Vagina (tissue), 2 donors: ENCODE measurements at regions not wholly inside any gene's neighbourhood (a gene's known extent, or its start where the extent isn't known, plus 50 kb on each side); places are given as distances from the start of the nearest gene placed in this dataset.

Experiments
- DNase-seq, 2 donors: peaks; one replicate each; pipeline ENCODE4 v3.0.0-alpha.2; 2017; ENCODE audit errors: extremely low spot score in 2 of 2
- H3K27ac ChIP-seq: fragments of 200-600 bp; sonication (generic); one replicate; pipeline ENCODE4 v1.5.1; 2019
- H3K27me3 ChIP-seq: fragments of 200-600 bp; sonication (generic); one replicate; pipeline ENCODE4 v1.5.1; 2019
- H3K36me3 ChIP-seq, 2 donors: fragments of 200-600 bp; sonication (generic); one replicate each; pipeline ENCODE4 v1.5.1; 2017 to 2019
- H3K4me1 ChIP-seq: fragments of 200-600 bp; sonication (generic); one replicate; pipeline ENCODE4 v1.5.1; 2019
- H3K4me3 ChIP-seq, 2 donors: fragments of 200-600 bp; sonication (generic); 1 replicate in 1 of 2; 2 replicates in 1 of 2; pipeline ENCODE4 v1.5.1; 2016 to 2019
- H3K9me3 ChIP-seq: fragments of 200-600 bp; sonication (generic); one replicate; pipeline ENCODE4 v1.5.1; 2019
- POLR2A ChIP-seq, 2 donors: fragments of 450-650 bp; IDR thresholded peaks; one replicate each; pipeline ENCODE4 v1.6.1; 2017; ENCODE audit warnings: antibody characterized with exemption in 2 of 2, mild to moderate bottlenecking in 2 of 2, moderate library complexity in 2 of 2
- POLR2AphosphoS5 ChIP-seq, 2 donors: sonication (generic); formaldehyde crosslinking; IDR thresholded peaks; one replicate each; pipeline ENCODE4 v1.9.0; 2017; ENCODE audit warnings: antibody characterized with exemption in 2 of 2, mild to moderate bottlenecking in 2 of 2, low read depth in 1 of 2; ENCODE audit not compliant: insufficient read depth in 1 of 2
- intact Hi-C: fragments of 100-400 bp; cut with DNase I; formaldehyde crosslinking; loops from one replicate; pipeline ENCODE4 v1.15.1; 2023
- TF ChIP-seq, protein P1 (sequence below), 3 experiments: fragments of 450-650 bp in 2 of 3; fragments of 200-600 bp in 1 of 3; sonication (generic) in 1 of 3; IDR thresholded peaks; one replicate each; pipeline ENCODE4 v1.5.1; 2017 to 2019; ENCODE audit warnings: antibody characterized with exemption in 3 of 3, mild to moderate bottlenecking in 2 of 3, moderate library complexity in 2 of 3

DNA sequence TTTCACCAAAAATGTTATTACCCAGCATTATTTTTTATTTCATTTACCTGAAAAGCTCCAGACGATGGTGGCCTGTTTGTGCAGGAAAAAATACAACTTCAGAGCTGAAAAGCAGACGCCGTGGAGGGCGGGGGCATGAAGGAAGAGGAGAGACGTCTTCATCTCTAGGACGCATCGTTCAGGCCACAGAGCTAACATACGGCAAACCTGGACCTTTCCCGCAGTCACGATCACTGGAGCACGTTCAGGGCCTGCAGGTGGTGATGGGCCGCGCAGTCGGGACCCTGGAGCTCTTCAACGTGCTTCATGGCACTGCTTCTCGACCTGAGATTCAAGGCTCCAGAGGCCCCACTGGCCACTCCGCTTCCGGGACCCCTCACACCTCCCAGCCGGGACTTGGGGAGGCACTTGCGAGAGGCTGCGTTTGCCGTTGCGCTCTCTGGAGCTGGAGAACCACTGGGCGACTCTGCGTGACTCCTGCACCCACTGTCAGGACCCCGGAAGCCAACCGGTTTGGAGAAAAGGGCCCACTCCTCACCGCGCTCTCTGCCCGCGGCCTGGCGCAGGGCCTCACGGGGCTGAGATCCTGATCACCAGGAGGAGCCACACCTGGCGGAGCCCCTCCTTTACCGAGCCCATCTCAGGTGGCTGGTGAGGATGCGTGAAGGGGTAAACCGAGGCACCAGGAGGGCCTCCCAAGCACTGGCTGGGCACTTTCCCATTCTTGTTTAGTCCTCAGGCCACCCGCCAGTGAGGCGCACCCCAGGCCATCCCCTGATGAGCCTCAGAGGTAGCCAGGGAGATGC, 164.4 kb upstream of the AFDN start:
- peaks cover 7% of the 10 kb centered on the region for H3K4me1 ChIP-seq
- intact Hi-C loops = no loop called here
- no peaks in the 10 kb centered on the region for H3K36me3 ChIP-seq
- DNase-seq = no peak
- no peak for TF ChIP-seq POLR2AphosphoS5 (IDR thresholded peaks at IDR 0.05; ENCODE audit: insufficient read depth in 1 of 2, low read depth in 1 of 2)
- TF ChIP-seq, protein P1, sequence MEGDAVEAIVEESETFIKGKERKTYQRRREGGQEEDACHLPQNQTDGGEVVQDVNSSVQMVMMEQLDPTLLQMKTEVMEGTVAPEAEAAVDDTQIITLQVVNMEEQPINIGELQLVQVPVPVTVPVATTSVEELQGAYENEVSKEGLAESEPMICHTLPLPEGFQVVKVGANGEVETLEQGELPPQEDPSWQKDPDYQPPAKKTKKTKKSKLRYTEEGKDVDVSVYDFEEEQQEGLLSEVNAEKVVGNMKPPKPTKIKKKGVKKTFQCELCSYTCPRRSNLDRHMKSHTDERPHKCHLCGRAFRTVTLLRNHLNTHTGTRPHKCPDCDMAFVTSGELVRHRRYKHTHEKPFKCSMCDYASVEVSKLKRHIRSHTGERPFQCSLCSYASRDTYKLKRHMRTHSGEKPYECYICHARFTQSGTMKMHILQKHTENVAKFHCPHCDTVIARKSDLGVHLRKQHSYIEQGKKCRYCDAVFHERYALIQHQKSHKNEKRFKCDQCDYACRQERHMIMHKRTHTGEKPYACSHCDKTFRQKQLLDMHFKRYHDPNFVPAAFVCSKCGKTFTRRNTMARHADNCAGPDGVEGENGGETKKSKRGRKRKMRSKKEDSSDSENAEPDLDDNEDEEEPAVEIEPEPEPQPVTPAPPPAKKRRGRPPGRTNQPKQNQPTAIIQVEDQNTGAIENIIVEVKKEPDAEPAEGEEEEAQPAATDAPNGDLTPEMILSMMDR (IDR thresholded peaks at IDR 0.05) = no peak
- no peak for TF ChIP-seq POLR2A (IDR thresholded peaks at IDR 0.05)
- no peaks in the 10 kb centered on the region for H3K9me3 ChIP-seq
- H3K27ac ChIP-seq = no peak overlapping the region
- no peak overlapping the region for H3K4me3 ChIP-seq
- no peaks in the 10 kb centered on the region for H3K27me3 ChIP-seq

DNA sequence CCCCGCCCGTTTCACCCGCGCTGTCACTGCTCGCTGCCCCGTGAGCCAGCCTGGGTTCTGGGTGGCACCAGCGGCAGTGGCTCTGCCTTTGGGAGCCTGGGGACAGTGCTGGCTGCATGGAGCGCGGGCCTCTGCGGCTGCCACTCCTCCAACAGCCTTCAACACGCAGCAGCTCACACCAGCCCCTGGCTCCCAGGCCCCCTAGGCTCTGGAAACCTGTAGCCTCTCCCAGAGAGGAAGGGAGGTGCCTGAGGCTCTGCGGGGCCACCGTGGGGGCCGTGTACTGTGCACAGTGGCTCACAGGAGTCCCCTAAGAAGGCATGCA, 163.9 kb upstream of the AFDN start:
- intact Hi-C loops = no loop called here
- DNase-seq = no peak
- Histone ChIP-seq H3K4me3 (no peak overlapping the region), H3K9me3 (no peaks in the 10 kb centered on the region), H3K27ac (no peak overlapping the region), H3K4me1 (peaks cover 7% of the 10 kb centered on the region), H3K27me3 (no peaks in the 10 kb centered on the region), H3K36me3 (no peaks in the 10 kb centered on the region)
- no peak for TF ChIP-seq POLR2A (IDR thresholded peaks at IDR 0.05)
- TF ChIP-seq, protein P1 (IDR thresholded peaks at IDR 0.05) = no peak
- no peak for TF ChIP-seq POLR2AphosphoS5 (IDR thresholded peaks at IDR 0.05; ENCODE audit: insufficient read depth in 1 of 2, low read depth in 1 of 2)

DNA sequence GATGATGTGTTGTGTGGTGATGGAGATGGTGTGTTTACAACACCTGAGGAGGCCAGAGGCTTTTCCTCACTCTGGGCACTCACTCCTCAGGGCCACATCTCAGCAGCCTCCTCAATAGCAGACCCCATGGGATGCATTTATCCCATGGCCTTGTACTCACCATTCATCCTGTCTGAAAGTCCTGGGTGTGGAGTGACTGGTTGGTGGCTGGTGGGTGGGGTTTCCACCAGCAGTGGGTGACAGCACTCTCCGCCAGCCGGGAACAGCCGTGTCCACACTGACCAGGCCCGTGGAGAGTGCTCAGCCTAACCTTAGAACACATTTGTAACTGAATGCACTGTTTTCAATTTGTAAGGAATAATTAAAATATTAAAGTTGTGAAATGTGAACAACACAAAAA, 163.4 kb upstream of the AFDN start:
- no peak overlapping the region for H3K27ac ChIP-seq
- no peaks in the 10 kb centered on the region for H3K27me3 ChIP-seq
- no peaks in the 10 kb centered on the region for H3K36me3 ChIP-seq
- H3K4me1 ChIP-seq = peaks cover 7% of the 10 kb centered on the region
- H3K4me3 ChIP-seq = no peak overlapping the region
- no peak for TF ChIP-seq POLR2AphosphoS5 (IDR thresholded peaks at IDR 0.05; ENCODE audit: insufficient read depth in 1 of 2, low read depth in 1 of 2)
- TF ChIP-seq, protein P1 (IDR thresholded peaks at IDR 0.05) = no peak
- no peak for TF ChIP-seq POLR2A (IDR thresholded peaks at IDR 0.05)
- no peaks in the 10 kb centered on the region for H3K9me3 ChIP-seq
- intact Hi-C loops = no loop called here
- no peak for DNase-seq

DNA sequence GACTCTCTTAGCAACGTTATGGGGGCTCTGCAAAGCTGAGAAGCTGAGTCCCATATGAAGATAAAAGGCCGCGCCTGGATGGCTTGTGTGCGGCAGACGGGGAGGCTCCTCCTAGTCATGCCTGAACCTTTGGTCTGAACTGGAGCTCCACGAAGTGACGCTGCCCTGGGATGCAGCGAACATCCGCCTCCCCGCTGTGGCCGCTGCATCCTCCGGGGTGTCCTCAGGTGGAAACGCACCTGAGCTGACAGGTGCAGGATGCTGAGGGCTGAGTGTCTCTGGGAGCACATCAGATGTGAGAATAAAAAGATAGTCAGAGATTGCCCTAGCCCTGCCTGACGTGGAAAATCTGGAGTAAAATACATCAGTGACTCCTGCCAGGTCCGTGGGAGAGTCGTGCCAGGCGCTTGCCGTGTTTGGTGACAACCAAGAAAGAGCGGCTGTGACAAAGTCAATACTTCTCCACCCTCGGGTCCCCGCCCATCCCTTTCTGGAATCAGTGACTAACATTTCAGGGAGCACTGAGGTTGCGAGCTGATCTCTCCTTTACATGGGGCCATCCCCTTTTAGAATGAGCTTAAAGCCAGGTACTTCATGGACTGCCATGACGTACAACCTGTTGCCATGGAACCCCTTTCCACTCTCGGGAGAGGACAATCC, 162.8 kb upstream of the AFDN start:
- H3K4me3 ChIP-seq = no peak overlapping the region
- H3K4me1 ChIP-seq = peaks cover 7% of the 10 kb centered on the region
- H3K9me3 ChIP-seq = no peaks in the 10 kb centered on the region
- no peaks in the 10 kb centered on the region for H3K36me3 ChIP-seq
- H3K27me3 ChIP-seq = no peaks in the 10 kb centered on the region
- intact Hi-C loops = no loop called here
- DNase-seq = no peak
- TF ChIP-seq, protein P1 (IDR thresholded peaks at IDR 0.05) = no peak
- TF ChIP-seq POLR2AphosphoS5 (IDR thresholded peaks at IDR 0.05; ENCODE audit: insufficient read depth in 1 of 2, low read depth in 1 of 2) = no peak
- no peak for TF ChIP-seq POLR2A (IDR thresholded peaks at IDR 0.05)
- no peak overlapping the region for H3K27ac ChIP-seq
